Right cardiac atrium (tissue), 5 donors: ENCODE measurements at regions not wholly inside any gene's neighbourhood (a gene's known extent, or its start where the extent isn't known, plus 50 kb on each side); places are given as distances from the start of the nearest gene placed in this dataset.
"Not testable (repeated sequence)": the region's sequence is repeated elsewhere in the genome, so short reads cannot be mapped to it uniquely, and the experiment has no call there.

Experiments used
- ATAC-seq, 2 donors: fragments of 200-7000 bp; cut with Tn5 transposase; one replicate each; pipeline versions ENCODE4 v1.8.0 to v1.9.1; 2020; ENCODE audit warnings: moderate library complexity in 2 of 2, mild to moderate bottlenecking in 1 of 2
- DNase-seq, 3 donors: peaks; one replicate each; pipeline ENCODE4 v3.0.0-alpha.2; 2020
- H3K27ac ChIP-seq: one replicate; pipeline ENCODE4 v1.5.1; 2013; ENCODE audit warnings: mild to moderate bottlenecking, low read length, control low read depth, moderate library complexity
- H3K27me3 ChIP-seq: one replicate; pipeline ENCODE4 v1.6.1; 2013; ENCODE audit not compliant: control insufficient read depth, insufficient read depth
- H3K4me1 ChIP-seq: one replicate; pipeline ENCODE4 v1.6.1; 2013; ENCODE audit warnings: low read length; ENCODE audit not compliant: control insufficient read depth, insufficient read depth
- H3K4me3 ChIP-seq: one replicate; pipeline ENCODE4 v1.5.1; 2013; ENCODE audit warnings: low read length, control low read depth
- H3K9me3 ChIP-seq: one replicate; pipeline ENCODE4 v1.6.1; 2013; ENCODE audit warnings: low read length; ENCODE audit not compliant: control insufficient read depth
- WGBS: extraction: QIAGEN DNeasy Blood & Tissue Kit; methylation state at CpG from one replicate; pipeline ENCODE4 v1.1.7; 2013; 5-methylcytosine and 5-hydroxymethylcytosine counted together
- intact Hi-C, 4 donors: fragments of 100-400 bp; cut with DNase I; formaldehyde crosslinking; loops; one replicate each; pipeline versions ENCODE4 v1.11.0 to v1.14.0; 2022 to 2023
- donor health status: healthy with polysubstance abuse.
- donor health status: DM: no; HTN: yes; CAD: no.
- donor health status: DM: no; HTN: no; CAD: no.
- donor health status: DM: no; HTN: yes; CAD: no; lungs with severe emphysema.
- donor health status: DM: yes; HTN: yes; CAD: no.

GRCh38 chr11:90717522-90717921 lies 494.7 kb upstream of the CHORDC1 start:
- Histone ChIP-seq H3K4me1 (no peaks in the 10 kb centered on the region), H3K27me3 (no peaks in the 10 kb centered on the region), H3K27ac (no peak overlapping the region), H3K9me3 (no peaks in the 10 kb centered on the region), H3K4me3 (no peak overlapping the region)
- ATAC-seq, result no peak
- intact Hi-C loops, result no loop called here
- DNase-seq, result no peak

GRCh38 chr11:90705661-90706060 lies 482.8 kb upstream of the CHORDC1 start:
- no peak for DNase-seq
- Histone ChIP-seq H3K27ac (no peak overlapping the region), H3K9me3 (no peaks in the 10 kb centered on the region), H3K4me1 (no peaks in the 10 kb centered on the region), H3K4me3 (no peak overlapping the region), H3K27me3 (no peaks in the 10 kb centered on the region)
- intact Hi-C loops, result no loop called here
- ATAC-seq, result no peak

- no peak for DNase-seq
- no peak overlapping the region for H3K4me3 ChIP-seq
- no peaks in the 10 kb centered on the region for H3K4me1 ChIP-seq
- H3K27ac ChIP-seq, result no peak overlapping the region
- H3K27me3 ChIP-seq, result no peaks in the 10 kb centered on the region
- ATAC-seq, result no peak
- no peaks in the 10 kb centered on the region for H3K9me3 ChIP-seq
- intact Hi-C loops, result no loop called here
- 86% methylated on average over 5 of the region's 5 CpGs for WGBS
These were observed 481.7 kb upstream of the CHORDC1 start for GRCh38 chr11:90704510-90704909.

GRCh38 chr11:90701716-90702115 lies 478.9 kb upstream of the CHORDC1 start:
- H3K9me3 ChIP-seq, result no peaks in the 10 kb centered on the region
- intact Hi-C loops, result no loop called here
- no peaks in the 10 kb centered on the region for H3K27me3 ChIP-seq
- H3K4me1 ChIP-seq, result no peaks in the 10 kb centered on the region
- WGBS, result 60% methylated on average over 2 of the region's 2 CpGs
- ATAC-seq (no peak), DNase-seq (no peak)
- no peak overlapping the region for H3K27ac ChIP-seq
- H3K4me3 ChIP-seq, result no peak overlapping the region

GRCh38 chr11:90700789-90701439 lies 478.1 kb upstream of the CHORDC1 start:
- ATAC-seq (no peak), DNase-seq (no peak)
- H3K27ac ChIP-seq, result no peak overlapping the region
- WGBS, result 26% methylated on average over 4 of the region's 4 CpGs
- intact Hi-C loops, result no loop called here
- no peak overlapping the region for H3K4me3 ChIP-seq
- H3K9me3 ChIP-seq, result no peaks in the 10 kb centered on the region
- no peaks in the 10 kb centered on the region for H3K27me3 ChIP-seq
- no peaks in the 10 kb centered on the region for H3K4me1 ChIP-seq

GRCh38 chr11:90699791-90700400 lies 477.0 kb upstream of the CHORDC1 start:
- Histone ChIP-seq H3K4me1 (no peaks in the 10 kb centered on the region), H3K4me3 (no peak overlapping the region), H3K27me3 (no peaks in the 10 kb centered on the region), H3K27ac (no peak overlapping the region), H3K9me3 (no peaks in the 10 kb centered on the region)
- intact Hi-C loops, result no loop called here
- WGBS, result 66% methylated on average over 2 of the region's 2 CpGs
- no peak for ATAC-seq
- DNase-seq, result no peak

GRCh38 chr11:90698238-90698637 lies 475.4 kb upstream of the CHORDC1 start:
- H3K27me3 ChIP-seq, result no peaks in the 10 kb centered on the region
- H3K27ac ChIP-seq, result no peak overlapping the region
- no peaks in the 10 kb centered on the region for H3K4me1 ChIP-seq
- H3K9me3 ChIP-seq, result no peaks in the 10 kb centered on the region
- no peak overlapping the region for H3K4me3 ChIP-seq
- ATAC-seq, result no peak
- DNase-seq, result no peak
- intact Hi-C loops, result no loop called here

GRCh38 chr11:90675496-90675895 lies 452.6 kb upstream of the CHORDC1 start:
- H3K27ac ChIP-seq, ATAC-seq, H3K9me3 ChIP-seq, DNase-seq, intact Hi-C loops, H3K27me3 ChIP-seq, H3K4me1 ChIP-seq, H3K4me3 ChIP-seq: not testable (repeated sequence)
- WGBS, result 83% methylated on average over 1 of the region's 1 CpG

GRCh38 chr11:90669094-90669493 lies 446.2 kb upstream of the CHORDC1 start:
- WGBS, result 91% methylated on average over 2 of the region's 2 CpGs
- no peak for DNase-seq
- ATAC-seq, result no peak
- no peaks in the 10 kb centered on the region for H3K9me3 ChIP-seq
- H3K4me1 ChIP-seq, result no peaks in the 10 kb centered on the region
- H3K27ac ChIP-seq, result no peak overlapping the region
- intact Hi-C loops, result no loop called here
- H3K4me3 ChIP-seq, result no peak overlapping the region
- no peaks in the 10 kb centered on the region for H3K27me3 ChIP-seq

- H3K27ac ChIP-seq, result no peak overlapping the region
- ATAC-seq (no peak), DNase-seq (no peak)
- H3K4me3 ChIP-seq, result no peak overlapping the region
- H3K9me3 ChIP-seq, result no peaks in the 10 kb centered on the region
- no peaks in the 10 kb centered on the region for H3K4me1 ChIP-seq
- intact Hi-C loops, result no loop called here
- H3K27me3 ChIP-seq, result no peaks in the 10 kb centered on the region
These were observed 445.7 kb upstream of the CHORDC1 start for GRCh38 chr11:90668502-90668901.

GRCh38 chr11:90661233-90661632 lies 438.4 kb upstream of the CHORDC1 start:
- DNase-seq (no peak), ATAC-seq (no peak)
- H3K9me3 ChIP-seq, result peaks cover 2% of the 10 kb centered on the region
- H3K4me3 ChIP-seq, result no peak overlapping the region
- no peaks in the 10 kb centered on the region for H3K4me1 ChIP-seq
- 67% methylated on average over 2 of the region's 2 CpGs for WGBS
- H3K27ac ChIP-seq, result no peak overlapping the region
- intact Hi-C loops, result no loop called here
- no peaks in the 10 kb centered on the region for H3K27me3 ChIP-seq

GRCh38 chr11:90656171-90656570 lies 433.3 kb upstream of the CHORDC1 start:
- Histone ChIP-seq H3K27me3 (no peaks in the 10 kb centered on the region), H3K4me3 (no peak overlapping the region), H3K27ac (no peak overlapping the region), H3K4me1 (no peaks in the 10 kb centered on the region), H3K9me3 (peaks cover 2% of the 10 kb centered on the region)
- DNase-seq (no peak), ATAC-seq (no peak)
- intact Hi-C loops, result no loop called here
- 75% methylated on average over 2 of the region's 2 CpGs for WGBS
